ENCODE measurements at regions not wholly inside any gene's neighbourhood (a gene's known extent, or its start where the extent isn't known, plus 50 kb on each side); places are given as distances from the start of the nearest gene placed in this dataset.

DNA sequence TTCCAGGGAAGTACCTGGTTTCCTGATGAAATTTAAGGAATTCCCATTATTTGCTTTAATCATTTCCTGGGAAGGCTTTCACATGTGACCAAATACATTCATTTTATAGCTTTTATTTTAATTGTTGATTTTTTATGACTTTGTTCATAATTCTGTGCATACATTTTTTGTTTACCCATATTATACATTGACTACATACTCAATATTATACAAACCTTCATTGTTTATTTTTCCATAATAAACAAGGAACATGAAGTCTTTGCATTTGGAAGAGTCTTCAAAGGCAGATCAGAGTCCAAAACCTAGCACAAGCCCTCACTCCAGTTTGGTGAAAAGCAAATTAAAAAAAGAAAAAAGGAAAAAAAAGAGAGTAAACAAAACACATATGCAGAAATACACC, 218.3 kb upstream of the NRIP1 start:
- Mint-ChIP-seq H3K4me1 (no peaks in the 10 kb centered on the region), H3K9me3 (peaks cover 0 to 4% (median 0%) of the 10 kb centered on the region in 7 donors), H3K27me3 (no peaks in the 10 kb centered on the region), H3K27ac (no peak overlapping the region), H3K4me3 (no peak overlapping the region), H3K36me3 (no peaks in the 10 kb centered on the region)
- Histone ChIP-seq H3K4me3 (ENCODE audit: low read depth, low read length) (no peak overlapping the region), H3K36me3 (ENCODE audit: control insufficient read depth, insufficient read depth, low read length) (no peaks in the 10 kb centered on the region), H3K4me1 (ENCODE audit: control insufficient read depth, insufficient read depth, low read length, poor library complexity, severe bottlenecking) (no peaks in the 10 kb centered on the region), H3K9me3 (ENCODE audit: control insufficient read depth in 2 of 2, low read length in 2 of 2) (no peaks in the 10 kb centered on the region), H3K27ac (ENCODE audit: insufficient read depth, low read length, poor library complexity, severe bottlenecking) (no peak overlapping the region), H3K27me3 (ENCODE audit: control insufficient read depth, insufficient read depth, low read length) (no peaks in the 10 kb centered on the region)
- ATAC-seq (ENCODE audit: low read depth in 2 of 2) (no peak), DNase-seq (no peak)

DNA sequence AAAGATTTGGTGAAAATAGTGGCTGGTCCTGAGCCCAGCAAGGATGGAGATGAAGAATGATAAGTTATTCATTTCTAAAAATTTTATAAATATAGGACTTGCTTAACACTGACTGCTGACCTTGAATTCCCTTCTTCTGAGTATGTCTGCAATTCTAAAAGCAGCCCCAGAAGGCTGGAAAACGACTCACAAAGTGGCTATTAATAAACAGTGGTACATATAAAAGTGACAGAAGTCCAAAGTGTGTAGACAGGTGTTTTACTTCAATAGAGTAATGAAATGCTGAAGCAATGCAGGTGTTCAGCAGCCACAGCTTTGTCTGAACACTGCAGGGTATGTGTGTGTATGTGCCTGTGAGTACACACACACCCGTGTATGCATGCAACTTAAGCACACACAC, 219.0 kb upstream of the NRIP1 start:
- H3K4me1 ChIP-seq (ENCODE audit: control insufficient read depth, insufficient read depth, low read length, poor library complexity, severe bottlenecking) = no peaks in the 10 kb centered on the region

DNA sequence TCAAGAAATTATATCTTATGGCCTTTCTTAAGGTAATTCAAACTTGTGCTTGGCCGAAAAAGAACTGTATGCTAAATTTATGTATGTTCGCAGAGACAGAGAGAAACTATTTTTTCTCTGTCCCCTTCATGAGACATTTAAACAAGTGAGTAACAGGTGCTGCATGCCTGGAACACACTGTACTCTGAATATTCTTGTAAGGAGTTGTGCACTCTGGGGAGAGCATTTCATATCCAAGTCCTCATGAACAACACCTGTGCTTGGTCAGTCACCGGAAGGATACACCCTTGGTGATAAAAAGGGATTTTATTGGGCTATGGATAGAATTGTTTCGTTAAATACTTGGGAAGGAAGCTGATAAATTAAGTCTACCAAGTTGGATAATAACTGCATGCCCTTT, 220.8 kb upstream of the NRIP1 start:
- Mint-ChIP-seq H3K36me3 (no peaks in the 10 kb centered on the region), H3K27ac (no peak overlapping the region), H3K4me3 (no peak overlapping the region), H3K27me3 (no peaks in the 10 kb centered on the region), H3K4me1 (no peaks in the 10 kb centered on the region), H3K9me3 (peaks cover 0 to 4% (median 0%) of the 10 kb centered on the region in 7 donors)
- Histone ChIP-seq H3K4me3 (ENCODE audit: low read depth, low read length) (no peak overlapping the region), H3K27ac (ENCODE audit: insufficient read depth, low read length, poor library complexity, severe bottlenecking) (no peak overlapping the region), H3K36me3 (ENCODE audit: control insufficient read depth, insufficient read depth, low read length) (no peaks in the 10 kb centered on the region), H3K9me3 (ENCODE audit: control insufficient read depth in 2 of 2, low read length in 2 of 2) (no peaks in the 10 kb centered on the region), H3K27me3 (ENCODE audit: control insufficient read depth, insufficient read depth, low read length) (no peaks in the 10 kb centered on the region), H3K4me1 (ENCODE audit: control insufficient read depth, insufficient read depth, low read length, poor library complexity, severe bottlenecking) (no peaks in the 10 kb centered on the region)
- DNase-seq (no peak), ATAC-seq (ENCODE audit: low read depth in 2 of 2) (no peak)

More for the DNA sequence above, 219.0 kb upstream of the NRIP1 start:
- no peaks in the 10 kb centered on the region for H3K36me3 ChIP-seq (ENCODE audit: control insufficient read depth, insufficient read depth, low read length)
- no peaks in the 10 kb centered on the region for H3K9me3 ChIP-seq (ENCODE audit: control insufficient read depth in 2 of 2, low read length in 2 of 2)
- Mint-ChIP-seq H3K27ac (no peak overlapping the region), H3K36me3 (no peaks in the 10 kb centered on the region), H3K4me1 (no peaks in the 10 kb centered on the region), H3K27me3 (no peaks in the 10 kb centered on the region), H3K9me3 (peaks cover 0 to 4% (median 0%) of the 10 kb centered on the region in 7 donors), H3K4me3 (no peak overlapping the region)
- no peak for ATAC-seq (ENCODE audit: low read depth in 2 of 2)
- H3K27me3 ChIP-seq (ENCODE audit: control insufficient read depth, insufficient read depth, low read length) = no peaks in the 10 kb centered on the region
- H3K27ac ChIP-seq (ENCODE audit: insufficient read depth, low read length, poor library complexity, severe bottlenecking) = no peak overlapping the region
- no peak for DNase-seq
- no peak overlapping the region for H3K4me3 ChIP-seq (ENCODE audit: low read depth, low read length)

DNA sequence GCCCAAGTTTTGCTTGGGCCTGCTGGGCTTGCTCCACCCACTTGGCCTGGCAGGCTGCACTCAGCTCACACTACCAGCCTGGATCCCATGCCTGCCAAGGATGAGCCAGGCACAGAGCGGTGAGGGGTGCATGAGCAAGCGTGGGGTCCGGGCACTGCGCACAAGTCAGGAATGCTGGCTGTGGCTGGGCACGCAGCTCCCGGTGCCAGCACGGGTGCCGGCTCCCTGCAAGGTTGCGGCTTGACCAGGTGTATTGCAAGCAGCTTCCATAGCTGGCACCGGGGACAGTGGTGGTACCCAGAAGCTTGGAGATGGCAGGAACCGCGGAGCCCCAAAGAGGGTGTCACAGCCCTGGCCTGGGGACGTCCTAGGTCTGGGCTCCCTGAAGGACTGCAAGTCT, 224.4 kb upstream of the NRIP1 start:
- H3K27ac ChIP-seq (ENCODE audit: insufficient read depth, low read length, poor library complexity, severe bottlenecking) = no peak overlapping the region
- H3K4me1 Mint-ChIP-seq = no peaks in the 10 kb centered on the region
- no peaks in the 10 kb centered on the region for H3K27me3 ChIP-seq (ENCODE audit: control insufficient read depth, insufficient read depth, low read length)
- ATAC-seq (ENCODE audit: low read depth in 2 of 2) (no peak), DNase-seq (no peak)
- H3K4me3 Mint-ChIP-seq = no peak overlapping the region
- no peaks in the 10 kb centered on the region for H3K36me3 ChIP-seq (ENCODE audit: control insufficient read depth, insufficient read depth, low read length)
- peaks cover 0 to 3% (median 0%) of the 10 kb centered on the region in 7 donors for H3K9me3 Mint-ChIP-seq
- H3K4me3 ChIP-seq (ENCODE audit: low read depth, low read length) = no peak overlapping the region
- H3K27me3 Mint-ChIP-seq = no peaks in the 10 kb centered on the region
- H3K36me3 Mint-ChIP-seq = no peaks in the 10 kb centered on the region
- no peaks in the 10 kb centered on the region for H3K9me3 ChIP-seq (ENCODE audit: control insufficient read depth in 2 of 2, low read length in 2 of 2)
- no peak overlapping the region for H3K27ac Mint-ChIP-seq
- H3K4me1 ChIP-seq (ENCODE audit: control insufficient read depth, insufficient read depth, low read length, poor library complexity, severe bottlenecking) = no peaks in the 10 kb centered on the region

DNA sequence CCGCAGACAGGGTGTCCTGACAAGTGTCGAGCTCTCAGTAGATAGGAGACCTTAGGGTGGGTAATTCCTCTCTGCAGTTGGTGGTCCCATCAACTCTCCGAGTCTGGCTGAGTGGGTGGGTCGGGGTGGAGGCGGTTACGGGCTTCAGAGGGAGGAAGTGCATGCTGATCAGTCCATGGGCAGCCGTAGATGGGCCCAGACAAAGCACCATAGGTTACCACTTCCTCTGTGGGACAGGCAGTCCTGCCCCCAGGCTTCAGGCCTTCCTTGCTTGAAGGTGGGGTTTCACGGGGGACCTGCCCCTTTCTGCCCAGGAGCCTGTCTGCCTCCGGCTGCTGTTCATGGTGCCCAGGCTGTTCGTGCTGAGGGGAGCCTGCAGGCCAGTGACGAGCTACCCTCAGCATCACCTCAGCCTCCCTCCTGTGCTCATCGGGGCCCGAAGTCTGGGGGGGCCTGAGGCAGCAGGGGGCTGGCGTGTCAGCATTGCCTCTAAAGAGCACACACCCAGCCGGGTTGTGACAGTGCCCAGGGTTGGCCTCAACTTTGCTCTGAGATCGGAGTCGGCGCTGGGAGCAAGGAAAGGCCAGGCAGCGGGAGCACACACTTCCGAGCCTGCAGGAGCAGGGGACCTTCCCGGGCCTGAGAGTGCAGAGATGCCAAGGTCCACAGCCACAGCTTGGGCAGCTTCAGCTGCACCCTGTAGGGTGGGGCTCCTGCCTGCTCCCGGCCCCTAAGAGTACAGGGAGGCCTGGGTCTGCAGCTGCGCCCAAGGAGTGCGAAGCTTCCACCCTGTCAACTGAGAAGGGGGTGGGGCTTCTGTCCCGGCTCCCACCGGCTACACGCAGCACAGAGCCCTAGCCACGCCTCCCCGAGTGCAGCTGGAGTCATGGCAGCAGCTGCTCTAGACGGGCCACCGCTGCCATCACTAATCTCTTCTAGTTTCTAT, 225.4 kb upstream of the NRIP1 start:
- Mint-ChIP-seq H3K36me3 (no peaks in the 10 kb centered on the region), H3K4me1 (no peaks in the 10 kb centered on the region), H3K27me3 (no peaks in the 10 kb centered on the region), H3K4me3 (no peak overlapping the region), H3K9me3 (peaks cover 0 to 1% (median 0%) of the 10 kb centered on the region in 7 donors), H3K27ac (no peak overlapping the region)
- no peaks in the 10 kb centered on the region for H3K27me3 ChIP-seq (ENCODE audit: control insufficient read depth, insufficient read depth, low read length)
- H3K4me1 ChIP-seq (ENCODE audit: control insufficient read depth, insufficient read depth, low read length, poor library complexity, severe bottlenecking) = no peaks in the 10 kb centered on the region
- H3K36me3 ChIP-seq (ENCODE audit: control insufficient read depth, insufficient read depth, low read length) = no peaks in the 10 kb centered on the region
- no peak for ATAC-seq (ENCODE audit: low read depth in 2 of 2)
- no peaks in the 10 kb centered on the region for H3K9me3 ChIP-seq (ENCODE audit: control insufficient read depth in 2 of 2, low read length in 2 of 2)
- H3K27ac ChIP-seq (ENCODE audit: insufficient read depth, low read length, poor library complexity, severe bottlenecking) = no peak overlapping the region
- no peak overlapping the region for H3K4me3 ChIP-seq (ENCODE audit: low read depth, low read length)
- DNase-seq = peak in 1 of 3 donors; percentile 7

DNA sequence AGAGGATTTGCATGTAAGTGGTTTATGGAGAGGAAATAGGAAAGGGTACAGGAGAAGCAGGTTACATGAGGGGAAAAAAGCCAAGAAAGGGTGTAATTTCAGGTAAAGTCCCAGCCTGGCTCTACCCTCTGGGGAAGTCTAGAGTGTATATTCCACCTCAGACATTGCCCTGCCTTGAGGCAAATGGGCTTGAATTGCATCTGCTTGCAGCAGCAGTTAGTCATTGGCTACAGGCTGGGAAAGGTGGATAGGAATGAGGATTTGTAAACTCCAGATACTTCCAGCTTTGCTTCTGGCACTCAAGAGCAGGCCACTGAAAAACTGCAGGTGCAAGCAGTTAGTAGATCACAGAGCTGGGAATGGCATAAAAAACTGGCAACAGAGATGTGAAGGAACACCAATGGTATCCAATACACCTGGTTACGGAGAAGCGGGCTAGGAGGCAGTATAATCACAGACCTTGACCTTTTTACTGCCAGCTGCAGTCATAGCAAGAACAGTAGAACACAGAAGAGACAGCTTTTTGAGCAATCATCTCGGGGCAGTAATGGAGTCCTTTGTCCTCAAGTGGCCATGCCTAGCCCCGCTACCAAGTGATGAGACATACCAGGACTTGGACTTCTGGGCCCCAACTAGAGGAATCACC, 226.9 kb upstream of the NRIP1 start:
- Mint-ChIP-seq H3K4me1 (no peaks in the 10 kb centered on the region), H3K9me3 (peaks cover 0 to 1% (median 0%) of the 10 kb centered on the region in 7 donors), H3K36me3 (no peaks in the 10 kb centered on the region), H3K27ac (no peak overlapping the region), H3K4me3 (no peak overlapping the region), H3K27me3 (no peaks in the 10 kb centered on the region)
- Histone ChIP-seq H3K27ac (ENCODE audit: insufficient read depth, low read length, poor library complexity, severe bottlenecking) (no peak overlapping the region), H3K9me3 (ENCODE audit: control insufficient read depth in 2 of 2, low read length in 2 of 2) (no peaks in the 10 kb centered on the region), H3K27me3 (ENCODE audit: control insufficient read depth, insufficient read depth, low read length) (no peaks in the 10 kb centered on the region), H3K4me3 (ENCODE audit: low read depth, low read length) (no peak overlapping the region), H3K36me3 (ENCODE audit: control insufficient read depth, insufficient read depth, low read length) (no peaks in the 10 kb centered on the region), H3K4me1 (ENCODE audit: control insufficient read depth, insufficient read depth, low read length, poor library complexity, severe bottlenecking) (no peaks in the 10 kb centered on the region)
- ATAC-seq (ENCODE audit: low read depth in 2 of 2) (no peak), DNase-seq (no peak)

DNA sequence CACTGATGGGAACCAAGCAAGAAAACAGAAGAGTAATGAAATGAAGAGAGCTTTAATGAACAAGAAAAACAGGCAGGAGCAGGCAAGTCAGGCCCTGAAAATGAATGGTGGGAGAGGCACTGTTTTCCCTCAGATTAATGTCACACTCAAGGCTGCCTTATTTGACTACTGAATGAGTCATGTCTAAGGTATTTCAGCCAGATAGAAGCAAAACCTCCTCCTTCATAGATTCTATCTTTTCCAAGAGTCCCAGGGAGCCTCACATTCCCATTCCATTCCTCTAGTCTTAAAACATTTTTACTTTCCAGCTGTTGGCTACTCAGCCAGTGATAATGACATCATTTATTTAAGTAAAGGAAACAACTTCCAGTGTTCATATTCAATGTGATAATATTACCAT, 228.4 kb upstream of the NRIP1 start:
- no peaks in the 10 kb centered on the region for H3K36me3 ChIP-seq (ENCODE audit: control insufficient read depth, insufficient read depth, low read length)
- H3K27ac ChIP-seq (ENCODE audit: insufficient read depth, low read length, poor library complexity, severe bottlenecking) = no peak overlapping the region
- no peaks in the 10 kb centered on the region for H3K27me3 ChIP-seq (ENCODE audit: control insufficient read depth, insufficient read depth, low read length)
- H3K27me3 Mint-ChIP-seq = no peaks in the 10 kb centered on the region
- no peaks in the 10 kb centered on the region for H3K9me3 ChIP-seq (ENCODE audit: control insufficient read depth in 2 of 2, low read length in 2 of 2)
- H3K27ac Mint-ChIP-seq = no peak overlapping the region
- H3K4me1 ChIP-seq (ENCODE audit: control insufficient read depth, insufficient read depth, low read length, poor library complexity, severe bottlenecking) = no peaks in the 10 kb centered on the region
- no peaks in the 10 kb centered on the region for H3K36me3 Mint-ChIP-seq
- ATAC-seq (ENCODE audit: low read depth in 2 of 2) (no peak), DNase-seq (no peak)
- H3K9me3 Mint-ChIP-seq = peaks cover 0 to 2% (median 0%) of the 10 kb centered on the region in 7 donors
- H3K4me1 Mint-ChIP-seq = no peaks in the 10 kb centered on the region
- no peak overlapping the region for H3K4me3 ChIP-seq (ENCODE audit: low read depth, low read length)
- no peak overlapping the region for H3K4me3 Mint-ChIP-seq

Measured in CD4-positive, CD25-positive, alpha-beta regulatory T cell (primary cell).